HG03103 (cell line): ENCODE measurements at regions not wholly inside any gene's neighbourhood (a gene's known extent, or its start where the extent isn't known, plus 50 kb on each side); places are given as distances from the start of the nearest gene placed in this dataset.
A peak's percentile ranks its signal among the peaks of the same experiment; 100 is the strongest.

Experiments used
- ATAC-seq: cut with Tn5 transposase; IDR thresholded peaks from one replicate; pipeline ENCODE4 v1.9.1; 2021; ENCODE audit warnings: low read depth; ENCODE audit not compliant: unreplicated experiment

- ATAC-seq, result peak; percentile 52
These were observed 130.9 kb downstream of the TES start for GRCh38 chr7:116340943-116341907.

DNA sequence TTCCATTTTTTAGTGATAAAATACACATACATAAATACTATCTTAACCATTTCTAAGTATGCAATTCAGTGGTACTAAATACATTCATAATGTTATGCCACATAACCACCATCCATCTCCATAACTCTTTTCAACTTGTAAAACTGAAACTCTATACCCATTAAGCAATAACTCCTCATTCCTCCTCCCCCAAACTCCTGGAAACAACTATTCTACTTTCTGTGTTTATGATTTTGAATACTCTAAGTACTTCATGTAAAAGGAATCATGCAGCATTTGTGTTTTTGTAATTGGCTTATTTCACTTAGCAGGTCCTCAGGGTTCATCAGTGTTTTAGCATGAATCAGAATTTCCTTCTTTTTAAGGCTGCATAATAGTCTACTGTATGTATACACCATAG lies 131.8 kb downstream of the TES start:
- no peak for ATAC-seq

DNA sequence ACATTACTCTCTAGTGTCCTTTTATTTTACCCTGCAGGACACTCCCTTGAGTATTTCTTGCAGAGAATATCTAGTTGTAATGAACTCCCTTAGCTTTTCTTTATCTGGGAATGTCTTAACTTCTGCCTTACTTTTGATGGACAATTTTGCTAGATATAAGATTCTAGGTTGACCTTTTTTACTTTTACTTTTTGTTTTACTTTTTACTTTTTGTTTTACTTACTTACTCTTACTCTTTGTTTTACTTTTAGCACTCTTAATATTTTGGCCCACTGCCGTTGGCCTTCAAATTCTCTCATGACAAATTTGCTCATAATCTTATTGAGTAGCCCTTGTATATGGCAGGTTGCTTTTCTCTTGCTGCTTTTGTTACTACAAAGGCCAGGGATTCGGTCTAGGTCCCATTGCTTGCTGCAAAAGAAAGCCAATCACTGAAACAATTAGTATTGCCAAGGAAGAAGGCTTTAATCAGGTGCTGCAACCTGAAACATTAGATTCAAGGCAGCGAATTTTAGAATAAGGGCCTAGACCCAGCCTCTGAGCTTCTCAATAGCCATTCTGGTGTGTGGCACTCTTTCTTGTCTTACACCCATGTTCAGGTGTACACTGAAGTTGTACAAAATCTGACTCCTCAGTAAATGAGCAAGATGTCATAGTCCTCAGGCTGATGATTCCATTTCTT lies 137.0 kb downstream of the TES start:
- ATAC-seq, result no peak

GRCh38 chr7:116348346-116348745 lies 138.0 kb downstream of the TES start:
- no peak for ATAC-seq

DNA sequence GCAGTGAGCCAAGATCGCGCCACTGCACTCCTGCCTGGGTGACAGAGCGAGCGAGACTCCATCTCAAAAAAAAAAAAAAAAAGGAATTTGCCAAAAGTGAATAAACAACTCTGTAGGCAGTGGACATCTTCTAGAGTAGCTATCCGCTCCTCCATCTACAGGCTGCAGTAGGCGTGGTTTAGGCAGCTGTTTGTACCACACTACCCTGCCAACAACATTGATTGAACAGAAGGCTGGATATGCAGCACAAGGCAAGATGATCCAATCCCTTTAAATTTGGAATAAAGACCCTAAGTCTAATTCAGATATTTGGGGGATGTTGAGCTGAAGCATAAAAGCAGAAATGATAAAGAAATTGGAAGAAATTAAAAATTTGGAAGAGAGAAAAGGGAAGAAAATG lies 141.6 kb downstream of the TES start:
- ATAC-seq, result no peak

GRCh38 chr7:116353647-116354046 lies 143.3 kb downstream of the TES start:
- ATAC-seq, result no peak

DNA sequence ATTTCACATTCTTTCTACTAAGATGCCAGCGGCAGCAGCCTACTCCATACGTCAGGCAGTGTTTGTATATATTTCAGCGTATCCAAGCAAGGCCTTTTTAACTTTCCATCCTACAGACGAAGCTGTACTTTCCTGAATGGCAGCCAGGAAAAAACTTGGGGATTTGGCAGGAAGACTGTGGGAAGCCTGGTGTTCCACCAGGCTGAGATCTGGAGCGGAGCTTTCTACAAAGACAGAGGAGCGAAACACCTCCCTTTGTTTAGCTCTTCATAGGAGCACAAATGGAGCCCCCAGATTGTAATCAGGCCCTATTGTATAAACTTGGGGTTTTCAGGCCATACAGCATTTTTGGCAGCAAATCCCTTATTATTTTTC lies 143.8 kb downstream of the TES start:
- no peak for ATAC-seq

GRCh38 chr7:116354546-116355423 lies 144.4 kb downstream of the TES start:
- no peak for ATAC-seq

GRCh38 chr7:116355424-116355765 lies 144.1 kb upstream of the CAV2 start:
- ATAC-seq, result no peak

GRCh38 chr7:116356333-116356965 lies 143.1 kb upstream of the CAV2 start:
- no peak for ATAC-seq

- ATAC-seq, result no peak
These were observed 142.6 kb upstream of the CAV2 start for GRCh38 chr7:116356979-116357378.

DNA sequence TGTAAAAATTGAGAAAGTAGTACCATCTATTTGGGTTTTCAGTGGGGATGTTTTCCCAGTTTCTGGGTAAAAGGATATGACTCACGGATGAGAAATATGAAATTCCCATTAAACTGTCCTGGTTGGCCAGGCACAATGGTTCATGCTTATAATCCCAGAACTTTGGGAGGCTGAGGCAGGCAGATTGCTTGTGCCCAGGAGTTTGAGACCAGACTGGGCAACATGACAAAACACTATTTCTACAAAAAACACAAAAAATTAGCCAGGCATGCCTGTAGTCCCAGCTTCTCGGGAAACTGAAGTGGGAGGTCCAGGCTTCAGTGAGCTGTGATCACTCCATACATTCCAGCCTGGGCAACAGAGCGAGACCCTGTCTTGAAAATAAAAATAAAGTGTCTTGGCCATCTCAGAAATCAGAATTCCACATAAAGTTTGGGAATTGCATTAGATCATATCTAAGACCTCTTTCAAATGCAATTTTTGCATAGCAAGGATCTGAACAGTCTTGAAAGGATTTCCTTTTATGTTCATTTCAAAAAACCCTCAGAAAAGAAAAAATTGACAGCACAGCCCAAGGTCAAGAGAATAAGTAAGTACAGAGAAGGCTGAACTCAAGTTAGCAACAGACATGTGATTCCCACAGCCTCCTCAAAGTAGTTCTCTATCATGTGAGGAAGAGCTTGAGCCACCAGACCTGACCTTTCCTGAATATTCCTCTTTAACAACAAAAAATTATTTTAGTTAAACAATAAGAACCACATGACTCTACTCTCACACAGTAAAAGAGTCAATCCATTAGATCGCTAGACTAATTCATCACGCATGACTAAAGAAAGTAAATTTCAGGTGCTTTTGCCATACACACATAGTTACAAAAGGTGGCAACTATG lies 141.5 kb upstream of the CAV2 start:
- ATAC-seq, result no peak

DNA sequence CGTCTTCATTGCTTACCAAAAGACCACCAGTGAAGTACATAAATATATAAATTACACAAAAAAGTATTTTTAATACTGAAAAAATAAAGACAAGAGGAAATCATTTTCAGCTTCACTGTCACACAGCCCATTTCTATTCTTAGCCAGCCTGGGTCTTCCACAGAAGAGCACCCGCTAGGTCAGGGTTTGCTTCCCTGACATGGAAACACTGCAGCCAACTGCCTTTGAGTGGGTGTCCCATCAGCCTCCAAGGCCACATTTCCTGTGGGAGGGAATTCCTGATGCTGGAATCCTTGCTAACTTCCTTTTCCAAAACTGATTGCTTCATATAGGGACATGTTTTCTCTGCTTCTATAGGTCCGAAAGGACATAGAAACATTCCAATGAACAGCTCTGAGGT lies 137.8 kb upstream of the CAV2 start:
- no peak for ATAC-seq

GRCh38 chr7:116363637-116364432 lies 135.7 kb upstream of the CAV2 start:
- no peak for ATAC-seq

- no peak for ATAC-seq
These were observed 135.1 kb upstream of the CAV2 start for GRCh38 chr7:116364469-116364868.

DNA sequence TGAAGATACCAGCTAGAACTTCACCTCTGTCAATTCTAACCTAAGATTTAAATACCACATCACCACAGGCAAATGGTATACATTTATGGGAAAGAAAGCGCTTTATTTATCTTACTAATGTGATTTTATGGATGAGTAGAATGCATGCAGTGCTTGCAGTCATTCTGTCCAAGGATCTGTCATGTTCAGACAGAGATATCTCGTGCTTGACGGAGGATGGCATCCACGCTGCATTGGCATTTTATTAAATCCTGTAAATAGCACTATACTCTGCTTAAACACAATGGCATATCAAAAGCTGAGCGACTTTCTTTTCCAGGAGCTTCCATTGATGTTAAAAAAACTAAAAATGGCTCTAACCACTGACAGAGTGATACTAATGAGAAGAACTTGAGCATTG lies 133.7 kb upstream of the CAV2 start:
- no peak for ATAC-seq

DNA sequence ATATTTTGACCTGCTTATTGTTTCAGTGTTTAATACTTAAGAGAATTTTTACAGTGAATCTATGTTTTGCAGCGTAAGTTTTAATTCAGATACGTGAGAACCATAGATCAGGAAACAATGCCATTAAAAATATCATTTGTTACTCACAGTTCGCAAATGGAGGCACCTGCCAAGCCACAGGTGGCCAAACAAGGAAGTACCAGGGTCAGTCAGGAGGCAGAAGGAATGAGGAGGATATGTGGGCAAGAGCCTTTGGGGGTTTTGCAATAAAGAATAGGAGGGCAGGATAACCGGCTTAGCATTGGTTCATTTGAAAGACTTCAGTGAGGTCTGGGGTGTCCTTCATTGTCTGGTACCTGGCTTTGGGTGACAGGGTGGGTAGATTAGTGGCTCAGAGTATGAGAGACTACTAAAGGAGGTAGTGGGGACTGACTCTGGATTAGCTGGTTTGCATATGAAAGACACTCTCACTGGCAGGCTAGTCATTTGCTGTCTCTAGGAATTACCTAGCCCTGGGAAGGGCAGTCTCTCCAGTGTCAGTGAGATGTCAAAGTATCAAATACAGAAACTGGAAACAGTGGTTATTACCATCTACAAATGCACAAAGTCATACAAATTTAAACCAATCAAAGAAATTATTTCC lies 132.2 kb upstream of the CAV2 start:
- ATAC-seq, result no peak

GRCh38 chr7:116368965-116369364 lies 130.6 kb upstream of the CAV2 start:
- no peak for ATAC-seq
